ENCODE measurements at regions not wholly inside any gene's neighbourhood (a gene's known extent, or its start where the extent isn't known, plus 50 kb on each side); places are given as distances from the start of the nearest gene placed in this dataset.

- TF ChIP-seq CTCF (IDR thresholded peaks at IDR 0.05) (no peak), EP300 (IDR thresholded peaks at IDR 0.05) (no peak), POLR2A (IDR thresholded peaks at IDR 0.05) (no peak)
Measured at GRCh38 chr12:83505586-83505985, 818.9 kb downstream of the TMTC2 start.
